HG02798 (cell line): ENCODE measurements at regions not wholly inside any gene's neighbourhood (a gene's known extent, or its start where the extent isn't known, plus 50 kb on each side); places are given as distances from the start of the nearest gene placed in this dataset.
"Not testable (repeated sequence)": the region's sequence is repeated elsewhere in the genome, so short reads cannot be mapped to it uniquely, and the experiment has no call there.

ENCODE experiments used
- ATAC-seq: cut with Tn5 transposase; IDR thresholded peaks from one replicate; pipeline ENCODE4 v1.9.1; 2021; ENCODE audit warnings: mild to moderate bottlenecking; ENCODE audit not compliant: unreplicated experiment, poor library complexity

GRCh38 chr17:27049104-27049784 lies 244.7 kb upstream of the WSB1 start:
- no peak for ATAC-seq

DNA sequence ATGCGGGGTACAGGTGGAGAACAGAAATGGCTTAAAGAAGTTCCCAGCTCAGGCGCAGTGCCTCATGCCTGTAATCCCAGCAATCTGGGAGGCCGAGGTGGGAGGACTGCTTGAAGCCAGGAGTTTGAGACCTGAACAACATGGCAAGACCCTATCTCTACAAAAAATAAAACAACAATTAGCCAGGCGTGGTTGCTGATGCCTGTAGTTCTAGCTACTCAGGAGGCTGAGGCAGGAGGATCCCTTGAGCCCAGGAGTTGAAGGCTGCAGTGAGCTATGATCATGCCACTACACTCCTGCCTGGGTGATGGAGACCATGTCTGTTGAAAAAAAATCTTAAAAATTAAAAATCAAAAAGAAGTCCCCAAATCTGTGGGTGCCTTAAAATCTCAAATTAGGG lies 228.3 kb upstream of the WSB1 start:
- ATAC-seq = no peak

DNA sequence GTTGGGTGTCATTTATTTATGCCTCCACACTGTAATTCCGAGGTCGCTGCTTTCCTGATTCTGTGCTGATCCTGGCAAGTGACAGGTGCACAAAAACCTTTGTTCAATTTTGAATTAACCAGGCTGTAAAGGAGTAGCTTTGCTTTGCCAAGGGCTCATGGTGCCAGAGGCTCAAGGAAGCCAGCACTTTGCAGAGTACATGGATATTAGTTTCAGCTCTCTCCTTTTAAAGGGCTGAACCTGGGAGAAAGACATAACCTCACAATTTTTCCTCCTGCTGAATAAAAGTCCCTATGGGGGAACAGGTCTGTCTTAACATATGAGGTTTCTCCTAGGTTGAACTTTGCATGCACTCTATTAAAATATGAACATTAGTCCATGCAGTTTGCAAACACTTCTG lies 227.6 kb upstream of the WSB1 start:
- no peak for ATAC-seq

DNA sequence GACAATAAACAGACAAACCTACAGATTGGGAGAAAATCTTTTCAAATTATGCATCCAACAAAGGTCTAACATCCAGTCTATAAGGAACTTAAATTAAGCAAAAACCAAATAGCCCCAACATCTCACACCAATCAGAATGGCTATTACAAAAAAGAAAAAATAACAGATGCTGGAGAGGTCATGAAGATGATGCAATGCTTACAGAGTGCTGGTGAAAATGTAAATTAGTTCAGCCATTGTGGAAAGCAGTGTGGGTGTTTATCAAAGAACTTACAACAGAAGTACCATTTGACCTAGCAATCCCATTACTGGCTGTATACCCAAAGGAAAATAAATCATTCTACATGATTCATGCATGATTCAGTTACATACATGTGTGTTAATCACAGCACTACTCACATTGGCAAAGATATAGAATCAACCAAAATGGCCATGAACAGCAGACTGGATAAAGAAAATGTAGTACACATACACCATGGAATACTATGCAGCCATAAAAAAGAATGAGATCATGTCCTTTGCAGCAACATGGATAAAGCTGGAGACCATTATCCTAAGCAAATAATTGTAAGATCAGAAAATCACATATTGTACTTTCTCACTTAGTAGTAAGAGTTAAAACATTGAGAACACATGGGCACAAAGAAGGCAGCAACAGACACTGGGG lies 223.9 kb upstream of the WSB1 start:
- no peak for ATAC-seq

- ATAC-seq = no peak
Measured at GRCh38 chr17:27070836-27071235, 223.1 kb upstream of the WSB1 start.

DNA sequence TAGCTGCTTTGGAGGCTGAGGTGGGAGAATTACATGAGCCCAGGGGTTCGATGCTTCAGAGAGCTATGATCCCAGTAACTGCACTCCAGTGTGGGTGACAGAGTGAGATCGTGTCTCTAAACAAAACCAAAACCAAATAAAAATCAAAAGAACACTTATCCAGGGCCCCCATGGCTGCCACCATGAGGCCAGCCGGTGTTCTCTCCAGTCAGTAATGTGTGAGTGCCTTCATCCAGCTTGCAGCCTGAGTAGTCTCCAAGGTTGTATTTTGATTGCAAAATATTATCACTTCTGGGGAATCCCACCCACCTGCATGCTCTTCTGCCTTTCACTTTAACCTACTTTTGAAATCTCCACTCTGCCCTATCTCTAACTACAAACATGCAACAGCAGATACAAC lies 221.0 kb upstream of the WSB1 start:
- no peak for ATAC-seq

DNA sequence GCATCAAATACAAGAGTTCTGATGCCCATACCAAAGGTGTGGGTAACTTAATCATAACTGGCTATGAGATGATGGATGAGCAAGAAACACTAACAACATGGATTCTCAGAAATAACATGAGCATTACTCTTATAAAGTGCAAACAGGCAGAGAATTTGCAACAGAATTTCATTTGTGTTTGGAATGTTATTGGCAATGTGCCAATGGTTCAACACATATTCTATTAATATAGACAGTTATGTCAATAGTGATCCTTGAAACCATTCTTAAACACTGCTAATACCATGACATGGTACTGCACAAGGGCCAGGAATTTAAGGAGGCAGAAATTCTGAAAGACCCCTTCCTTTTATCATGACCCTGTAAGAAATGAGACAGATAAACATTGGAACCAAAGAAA lies 217.1 kb upstream of the WSB1 start:
- ATAC-seq = no peak

DNA sequence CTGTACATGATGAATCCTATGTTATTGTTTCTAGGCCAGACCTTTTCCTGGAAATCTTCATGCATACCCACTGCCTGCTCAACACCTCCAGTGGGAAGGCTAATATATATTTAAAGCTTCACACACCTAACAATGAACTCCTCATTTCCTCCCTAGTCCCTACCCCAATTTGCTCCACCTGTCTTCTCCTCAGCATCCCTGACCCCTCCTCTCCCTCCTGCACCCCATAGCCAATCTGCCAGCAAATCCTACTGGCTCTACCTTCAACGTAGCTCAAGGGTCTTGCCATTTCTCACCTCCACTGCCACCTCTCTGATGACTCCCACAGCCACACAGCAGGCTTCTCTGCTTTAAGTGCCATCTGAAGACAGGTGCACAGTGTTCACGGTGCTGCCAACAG lies 215.6 kb upstream of the WSB1 start:
- ATAC-seq = no peak

- no peak for ATAC-seq
Measured at GRCh38 chr17:27079660-27080059, 214.3 kb upstream of the WSB1 start.

DNA sequence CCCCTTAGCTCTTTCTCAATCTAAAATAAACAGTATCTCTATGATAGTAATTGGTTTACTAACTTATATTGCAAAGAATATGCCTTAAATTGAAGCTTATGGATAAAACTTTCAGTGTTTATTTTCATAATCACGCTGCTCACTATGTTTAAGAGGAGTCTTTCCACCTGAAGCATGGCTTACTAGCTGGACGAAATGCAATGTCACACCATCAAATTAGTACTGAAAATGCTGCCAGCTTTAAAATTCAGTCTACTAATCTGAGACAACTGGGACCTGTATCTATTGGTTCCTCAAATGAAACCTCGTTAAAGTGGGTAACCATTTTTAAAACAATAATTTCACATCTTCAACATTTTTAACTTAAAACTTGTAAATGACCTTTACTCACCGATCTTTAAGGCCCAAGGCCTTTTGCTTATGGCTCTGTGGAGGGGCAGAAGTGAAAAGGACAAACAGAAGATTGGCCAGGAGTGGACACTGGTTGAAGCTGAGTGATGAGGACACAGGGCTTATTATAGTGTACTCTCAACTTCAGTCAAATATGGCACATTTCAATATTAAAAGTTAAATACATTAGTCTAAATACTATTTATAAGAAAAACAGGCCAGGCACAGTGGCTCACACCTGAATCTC lies 212.8 kb upstream of the WSB1 start:
- no peak for ATAC-seq

- no peak for ATAC-seq
Measured at GRCh38 chr17:27082023-27082774, 211.7 kb upstream of the WSB1 start.

- no peak for ATAC-seq
Measured at GRCh38 chr17:27082775-27083154, 211.1 kb upstream of the WSB1 start.

DNA sequence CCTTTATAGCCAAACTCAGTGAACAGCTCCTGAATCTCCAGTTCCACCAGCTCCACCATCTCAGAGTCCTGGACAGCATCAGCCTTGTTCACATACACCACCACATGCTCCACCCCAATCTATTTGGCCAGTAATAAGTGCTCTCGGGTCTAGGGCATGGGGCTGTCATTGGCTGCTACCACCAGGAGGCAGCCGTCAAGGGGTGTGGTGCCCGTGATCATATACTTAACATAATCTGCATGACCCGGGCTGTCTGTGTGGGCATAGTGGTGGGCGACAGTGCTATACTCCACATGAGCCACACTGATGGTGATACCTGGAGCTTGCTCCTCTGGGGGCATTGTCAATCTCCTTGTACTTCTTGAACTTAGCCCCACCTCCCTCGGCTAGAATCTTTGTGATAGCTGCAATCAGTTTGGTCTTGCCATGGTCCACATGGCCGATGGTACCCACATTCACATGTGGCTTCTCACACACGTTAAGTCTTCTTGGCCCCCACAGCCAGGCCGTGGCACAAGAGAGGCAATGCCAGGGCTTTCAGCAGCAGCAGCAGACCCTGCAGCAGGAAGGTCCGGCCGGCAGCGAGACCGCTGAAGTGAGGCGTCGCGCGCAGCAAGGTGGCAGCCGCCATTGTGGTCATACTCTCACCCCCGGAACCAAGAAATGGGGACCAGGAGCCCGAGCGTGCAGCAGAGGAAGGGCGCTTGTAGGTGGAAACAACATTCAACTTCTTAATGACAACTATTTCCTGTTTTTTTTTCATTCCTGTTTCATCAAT lies 210.3 kb upstream of the WSB1 start:
- no peak for ATAC-seq

DNA sequence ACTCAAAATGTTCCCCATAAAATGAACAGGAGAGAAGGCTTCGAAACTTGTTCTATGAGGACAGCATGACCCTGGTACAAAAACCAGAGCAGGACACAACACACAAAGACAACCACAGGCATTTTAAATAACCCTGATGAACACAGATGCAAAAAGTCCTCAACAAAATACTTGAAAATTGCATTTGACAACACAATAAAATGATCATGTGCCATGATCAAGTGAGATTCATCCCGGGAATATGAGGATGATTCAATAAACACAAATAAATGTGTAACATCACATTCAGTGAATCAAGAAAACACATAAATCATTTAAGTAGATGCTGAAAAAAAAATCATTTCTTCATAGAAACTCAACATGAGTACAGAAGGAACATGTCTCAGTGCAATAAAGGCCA lies 208.4 kb upstream of the WSB1 start:
- no peak for ATAC-seq

- ATAC-seq = no peak
Measured at GRCh38 chr17:27086526-27086925, 207.4 kb upstream of the WSB1 start.

DNA sequence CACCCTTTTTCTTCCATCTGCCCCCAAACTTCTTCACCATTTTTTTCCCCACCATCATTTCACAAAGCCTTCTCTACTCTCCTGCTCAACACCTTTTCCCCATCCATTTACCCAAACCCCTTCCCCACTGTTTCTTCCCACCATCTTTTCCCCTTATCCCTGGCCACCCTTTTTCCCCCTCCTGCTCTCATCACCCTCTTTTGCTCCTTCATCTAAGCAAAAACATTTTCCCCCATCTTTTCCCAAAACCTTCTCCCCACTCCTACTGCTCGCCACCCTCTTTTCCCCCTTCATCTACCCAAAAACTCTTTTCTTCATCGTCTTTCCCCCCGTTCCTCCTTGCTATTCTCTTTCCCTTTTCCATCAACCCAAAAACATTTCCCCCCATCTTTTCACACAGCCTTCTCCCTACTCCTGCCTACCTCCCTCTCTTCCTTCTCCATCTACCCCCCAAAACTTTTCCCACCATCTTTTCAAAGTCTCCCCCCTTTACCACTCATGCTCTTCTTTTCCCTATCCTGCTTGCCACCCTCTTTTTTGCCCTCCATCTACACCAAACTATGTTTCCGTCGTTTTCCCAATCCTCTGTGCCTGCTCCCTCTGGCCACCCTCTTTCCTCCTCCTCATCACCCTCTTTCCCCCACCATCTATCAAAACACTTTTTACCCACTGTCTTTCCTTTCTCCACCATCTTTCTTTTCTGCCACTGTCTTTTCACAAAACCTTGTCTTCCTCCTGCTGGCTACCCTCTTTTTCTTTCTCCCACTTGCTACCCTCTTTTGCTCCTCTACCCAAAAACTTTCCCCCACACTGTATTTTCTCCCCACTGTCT lies 205.8 kb upstream of the WSB1 start:
- ATAC-seq = no peak

- ATAC-seq = no peak
Measured at GRCh38 chr17:27088767-27089078, 205.2 kb upstream of the WSB1 start.

- not testable (repeated sequence) for ATAC-seq
Measured at GRCh38 chr17:27089079-27089928, 204.6 kb upstream of the WSB1 start.

DNA sequence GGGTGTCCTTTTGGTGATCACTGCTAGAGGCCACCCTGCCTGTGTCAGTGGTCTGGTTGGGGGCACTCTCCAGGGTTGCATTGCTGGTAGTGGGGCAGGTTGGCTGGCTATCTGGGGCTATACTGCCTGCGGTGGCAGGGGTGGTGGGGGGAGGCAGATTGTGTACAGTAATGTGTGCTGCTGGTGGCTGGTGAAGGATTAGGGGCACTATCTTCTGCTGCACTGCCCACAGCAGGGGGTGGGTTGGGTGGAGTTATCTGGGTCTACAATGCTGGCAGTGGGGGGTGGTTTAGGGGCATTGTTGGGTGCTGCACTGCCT lies 204.0 kb upstream of the WSB1 start:
- ATAC-seq = no peak
